ENCODE measurements at regions not wholly inside any gene's neighbourhood (a gene's known extent, or its start where the extent isn't known, plus 50 kb on each side); places are given as distances from the start of the nearest gene placed in this dataset.

GRCh38 chr20:50280851-50281655 is 90.4 kb downstream of the CEBPB start:
- Mint-ChIP-seq H3K4me3 (no peak overlapping the region), H3K27me3 (ENCODE audit: low read depth) (no peaks in the 10 kb centered on the region), H3K36me3 (no peaks in the 10 kb centered on the region), H3K27ac (no peak overlapping the region; the same call in 1 of the 2 replicates), H3K9me3 (no peaks in the 10 kb centered on the region), H3K4me1 (peaks cover under 1% of the 10 kb centered on the region)
- ChIA-PET CTCF (interaction anchor here (0.6 to 1.7 kb wide), 48 partner anchors 7 to 355 kb away, joined by 3 to 16 read pairs (median 4); partner anchors contain the start of gene CEBPB), POLR2A (interaction anchor here (0.6 kb wide), 1 partner anchor 118 kb away, joined by 3 read pairs; no protein-coding TSS in a partner anchor)
- ATAC-seq (no peak), DNase-seq (ENCODE audit: low spot score) (no peak)
- no peak for TF ChIP-seq MLX (CRISPR knock-in tag; IDR thresholded peaks at IDR 0.05)
- TF ChIP-seq, protein P1, sequence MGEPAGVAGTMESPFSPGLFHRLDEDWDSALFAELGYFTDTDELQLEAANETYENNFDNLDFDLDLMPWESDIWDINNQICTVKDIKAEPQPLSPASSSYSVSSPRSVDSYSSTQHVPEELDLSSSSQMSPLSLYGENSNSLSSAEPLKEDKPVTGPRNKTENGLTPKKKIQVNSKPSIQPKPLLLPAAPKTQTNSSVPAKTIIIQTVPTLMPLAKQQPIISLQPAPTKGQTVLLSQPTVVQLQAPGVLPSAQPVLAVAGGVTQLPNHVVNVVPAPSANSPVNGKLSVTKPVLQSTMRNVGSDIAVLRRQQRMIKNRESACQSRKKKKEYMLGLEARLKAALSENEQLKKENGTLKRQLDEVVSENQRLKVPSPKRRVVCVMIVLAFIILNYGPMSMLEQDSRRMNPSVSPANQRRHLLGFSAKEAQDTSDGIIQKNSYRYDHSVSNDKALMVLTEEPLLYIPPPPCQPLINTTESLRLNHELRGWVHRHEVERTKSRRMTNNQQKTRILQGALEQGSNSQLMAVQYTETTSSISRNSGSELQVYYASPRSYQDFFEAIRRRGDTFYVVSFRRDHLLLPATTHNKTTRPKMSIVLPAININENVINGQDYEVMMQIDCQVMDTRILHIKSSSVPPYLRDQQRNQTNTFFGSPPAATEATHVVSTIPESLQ (CRISPR knock-in tag; IDR thresholded peaks at IDR 0.05) = no peak
- TF ChIP-seq ZNF416 (CRISPR knock-in tag; IDR thresholded peaks at IDR 0.05) = no peak
- no peak for TF ChIP-seq NR2C2 (CRISPR knock-in tag; IDR thresholded peaks at IDR 0.05)
- no peak for TF ChIP-seq ZNF219 (CRISPR knock-in tag; IDR thresholded peaks at IDR 0.05; ENCODE audit: borderline replicate concordance)
- TF ChIP-seq GRHL2 (CRISPR knock-in tag; IDR thresholded peaks at IDR 0.05; ENCODE audit: insufficient replicate concordance, severe bottlenecking) = no peak
- no peak for TF ChIP-seq ZNF138 (CRISPR knock-in tag; conservative IDR thresholded peaks at IDR 0.05)
- TF ChIP-seq, protein P2, sequence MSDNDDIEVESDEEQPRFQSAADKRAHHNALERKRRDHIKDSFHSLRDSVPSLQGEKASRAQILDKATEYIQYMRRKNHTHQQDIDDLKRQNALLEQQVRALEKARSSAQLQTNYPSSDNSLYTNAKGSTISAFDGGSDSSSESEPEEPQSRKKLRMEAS (CRISPR knock-in tag; IDR thresholded peaks at IDR 0.05) = no peak
- TF ChIP-seq TP53 (CRISPR knock-in tag; IDR thresholded peaks at IDR 0.05) = no peak
- TF ChIP-seq, protein P3, sequence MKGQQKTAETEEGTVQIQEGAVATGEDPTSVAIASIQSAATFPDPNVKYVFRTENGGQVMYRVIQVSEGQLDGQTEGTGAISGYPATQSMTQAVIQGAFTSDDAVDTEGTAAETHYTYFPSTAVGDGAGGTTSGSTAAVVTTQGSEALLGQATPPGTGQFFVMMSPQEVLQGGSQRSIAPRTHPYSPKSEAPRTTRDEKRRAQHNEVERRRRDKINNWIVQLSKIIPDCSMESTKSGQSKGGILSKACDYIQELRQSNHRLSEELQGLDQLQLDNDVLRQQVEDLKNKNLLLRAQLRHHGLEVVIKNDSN (CRISPR knock-in tag; IDR thresholded peaks at IDR 0.05) = no peak

GRCh38 chr20:50281831-50282591 is 91.4 kb downstream of the CEBPB start:
- ChIA-PET CTCF (interaction anchor here (0.6 to 1.7 kb wide), 48 partner anchors 8 to 354 kb away, joined by 3 to 16 read pairs (median 4); partner anchors contain the start of gene CEBPB), POLR2A (interaction anchor here (0.6 kb wide), 1 partner anchor 117 kb away, joined by 3 read pairs; no protein-coding TSS in a partner anchor)
- peak; percentile 70 for ATAC-seq

More at GRCh38 chr20:50281831-50282591, 91.4 kb downstream of the CEBPB start:
- peaks cover 9% of the 10 kb centered on the region for H3K4me1 Mint-ChIP-seq
- H3K27me3 Mint-ChIP-seq (ENCODE audit: low read depth) = no peaks in the 10 kb centered on the region
- H3K27ac Mint-ChIP-seq = no peak overlapping the region
- no peak overlapping the region for H3K4me3 Mint-ChIP-seq
- no peaks in the 10 kb centered on the region for H3K9me3 Mint-ChIP-seq
- H3K36me3 Mint-ChIP-seq = no peaks in the 10 kb centered on the region
- DNase-seq (ENCODE audit: low spot score) = peak; percentile 69
- TF ChIP-seq NR2C2 (CRISPR knock-in tag; IDR thresholded peaks at IDR 0.05) = no peak
- no peak for TF ChIP-seq TEAD1 (CRISPR knock-in tag; IDR thresholded peaks at IDR 0.05)
- TF ChIP-seq ESRRA (CRISPR knock-in tag; IDR thresholded peaks at IDR 0.05; ENCODE audit: borderline replicate concordance) = peak; percentile 31; the same call in 1 of the 2 replicates
- no peak for TF ChIP-seq ZSCAN18 (CRISPR knock-in tag; IDR thresholded peaks at IDR 0.05)
- no peak for TF ChIP-seq HMGA2 (CRISPR knock-in tag; IDR thresholded peaks at IDR 0.05)
- no peak for TF ChIP-seq ZNF232 (CRISPR knock-in tag; IDR thresholded peaks at IDR 0.05)
- no peak for TF ChIP-seq FOXJ3 (CRISPR knock-in tag; IDR thresholded peaks at IDR 0.05; ENCODE audit: borderline replicate concordance)
- TF ChIP-seq ZNF423 (CRISPR knock-in tag; IDR thresholded peaks at IDR 0.05) = peak; percentile 50
- no peak for TF ChIP-seq TCF7 (CRISPR knock-in tag; IDR thresholded peaks at IDR 0.05; ENCODE audit: low read depth)
- no peak for TF ChIP-seq ELF4 (CRISPR knock-in tag; IDR thresholded peaks at IDR 0.05; ENCODE audit: low read depth)
- TF ChIP-seq, protein P4, sequence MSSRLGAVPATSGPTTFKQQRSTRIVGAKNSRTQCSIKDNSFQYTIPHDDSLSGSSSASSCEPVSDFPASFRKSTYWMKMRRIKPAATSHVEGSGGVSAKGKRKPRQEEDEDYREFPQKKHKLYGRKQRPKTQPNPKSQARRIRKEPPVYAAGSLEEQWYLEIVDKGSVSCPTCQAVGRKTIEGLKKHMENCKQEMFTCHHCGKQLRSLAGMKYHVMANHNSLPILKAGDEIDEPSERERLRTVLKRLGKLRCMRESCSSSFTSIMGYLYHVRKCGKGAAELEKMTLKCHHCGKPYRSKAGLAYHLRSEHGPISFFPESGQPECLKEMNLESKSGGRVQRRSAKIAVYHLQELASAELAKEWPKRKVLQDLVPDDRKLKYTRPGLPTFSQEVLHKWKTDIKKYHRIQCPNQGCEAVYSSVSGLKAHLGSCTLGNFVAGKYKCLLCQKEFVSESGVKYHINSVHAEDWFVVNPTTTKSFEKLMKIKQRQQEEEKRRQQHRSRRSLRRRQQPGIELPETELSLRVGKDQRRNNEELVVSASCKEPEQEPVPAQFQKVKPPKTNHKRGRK (CRISPR knock-in tag; IDR thresholded peaks at IDR 0.05; ENCODE audit: borderline replicate concordance) = no peak
- TF ChIP-seq CREM (CRISPR knock-in tag; IDR thresholded peaks at IDR 0.05) = no peak
- TF ChIP-seq, protein P5, sequence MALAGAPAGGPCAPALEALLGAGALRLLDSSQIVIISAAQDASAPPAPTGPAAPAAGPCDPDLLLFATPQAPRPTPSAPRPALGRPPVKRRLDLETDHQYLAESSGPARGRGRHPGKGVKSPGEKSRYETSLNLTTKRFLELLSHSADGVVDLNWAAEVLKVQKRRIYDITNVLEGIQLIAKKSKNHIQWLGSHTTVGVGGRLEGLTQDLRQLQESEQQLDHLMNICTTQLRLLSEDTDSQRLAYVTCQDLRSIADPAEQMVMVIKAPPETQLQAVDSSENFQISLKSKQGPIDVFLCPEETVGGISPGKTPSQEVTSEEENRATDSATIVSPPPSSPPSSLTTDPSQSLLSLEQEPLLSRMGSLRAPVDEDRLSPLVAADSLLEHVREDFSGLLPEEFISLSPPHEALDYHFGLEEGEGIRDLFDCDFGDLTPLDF (CRISPR knock-in tag; IDR thresholded peaks at IDR 0.05) = no peak
- no peak for TF ChIP-seq NFATC4 (CRISPR knock-in tag; IDR thresholded peaks at IDR 0.05)

Data from WTC11 (cell line).